ENCODE measurements at regions not wholly inside any gene's neighbourhood (a gene's known extent, or its start where the extent isn't known, plus 50 kb on each side); places are given as distances from the start of the nearest gene placed in this dataset.

- 87 to 96% methylated on average over 4 of the region's 4 CpGs for WGBS, 2 donors
- Histone ChIP-seq H3K4me1 (no peaks in the 10 kb centered on the region), H3K4me3 (replicated peaks in 1 of 3) (no peak overlapping the region), H3K27me3 (no peaks in the 10 kb centered on the region), H3K9me3 (no peaks in the 10 kb centered on the region), H3K36me3 (no peaks in the 10 kb centered on the region), H3K27ac (no peak overlapping the region)
- TF ChIP-seq POLR2A (IDR thresholded peaks at IDR 0.05) (no peak), CTCF (IDR thresholded peaks at IDR 0.05) (no peak)
- no peak for DNase-seq
- intact Hi-C loops (cut with DNase I), result no loop called here
Measured at GRCh38 chr5:74956278-74956677, 90.1 kb upstream of the FAM169A start.

DNA sequence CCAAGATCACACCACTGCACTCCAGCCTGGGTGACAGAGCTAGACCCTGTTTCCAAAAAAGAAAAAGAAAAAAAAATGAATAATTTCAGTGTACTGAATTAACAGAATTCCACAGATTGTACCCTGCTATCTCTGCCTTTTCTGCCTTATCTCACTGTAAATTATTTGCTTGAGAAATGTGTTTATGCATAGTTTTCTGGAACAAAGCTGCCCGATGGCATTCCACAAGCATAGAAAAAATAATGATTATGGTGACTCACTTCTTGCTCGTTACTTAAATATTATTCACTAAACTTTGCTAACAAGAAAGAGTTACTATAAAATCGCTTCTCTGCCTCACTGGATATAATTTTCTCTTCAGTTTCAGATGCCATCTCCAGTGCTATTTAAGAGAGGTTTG is 88.7 kb upstream of the FAM169A start:
- no peaks in the 10 kb centered on the region for H3K9me3 ChIP-seq
- H3K27ac ChIP-seq, result no peak overlapping the region
- no peaks in the 10 kb centered on the region for H3K36me3 ChIP-seq
- H3K4me1 ChIP-seq, result no peaks in the 10 kb centered on the region
- H3K4me3 ChIP-seq (replicated peaks in 1 of 3), result no peak overlapping the region
- WGBS, 2 donors, result 83 to 92% methylated on average over 3 of the region's 3 CpGs
- no peak for DNase-seq
- no peak for TF ChIP-seq CTCF (IDR thresholded peaks at IDR 0.05)
- TF ChIP-seq POLR2A (IDR thresholded peaks at IDR 0.05), result no peak
- intact Hi-C loops (cut with DNase I), result no loop called here
- H3K27me3 ChIP-seq, result no peaks in the 10 kb centered on the region

DNA sequence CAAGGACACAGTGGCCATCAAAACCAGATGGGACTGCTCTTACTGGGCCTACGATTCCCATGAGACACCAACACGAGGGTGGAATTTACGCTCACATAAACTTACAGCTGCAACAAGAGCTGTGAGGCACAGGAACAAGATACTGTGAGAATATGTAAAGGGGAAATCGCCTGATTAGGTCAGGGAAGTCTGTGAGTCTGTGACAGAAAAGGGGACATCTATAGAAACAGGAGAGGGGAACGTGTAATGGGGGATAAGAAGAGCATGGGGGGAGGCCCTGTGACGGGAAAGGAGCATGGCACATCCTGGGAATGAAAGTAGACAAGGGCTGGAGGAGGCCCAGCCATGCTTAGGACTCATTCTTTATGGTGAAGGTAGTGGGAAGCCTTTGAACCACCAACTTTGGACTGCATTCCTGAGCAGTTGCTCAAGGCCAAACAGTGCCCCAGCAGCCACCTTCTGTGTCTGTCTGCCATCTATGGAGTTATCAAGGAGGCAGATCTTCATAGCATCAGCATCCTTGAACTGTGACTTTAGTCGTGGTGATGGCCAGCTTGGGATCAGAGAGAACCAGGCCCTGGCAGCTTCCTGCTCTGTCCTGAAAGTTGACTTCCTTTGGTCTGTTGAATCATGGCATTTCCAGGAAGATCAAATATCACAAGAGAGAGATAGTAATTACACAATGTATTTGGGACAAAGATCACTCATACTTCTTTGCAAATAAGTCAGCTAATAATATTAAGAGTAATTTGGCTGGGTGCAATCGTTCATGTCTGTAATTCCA is 87.9 kb upstream of the FAM169A start:
- H3K27me3 ChIP-seq, result no peaks in the 10 kb centered on the region
- H3K4me1 ChIP-seq, result no peaks in the 10 kb centered on the region
- no peaks in the 10 kb centered on the region for H3K36me3 ChIP-seq
- WGBS, 2 donors, result 76 to 79% methylated on average over 8 of the region's 8 CpGs
- TF ChIP-seq POLR2A (IDR thresholded peaks at IDR 0.05) (no peak), CTCF (IDR thresholded peaks at IDR 0.05) (no peak)
- intact Hi-C loops (cut with DNase I), result no loop called here
- DNase-seq, result no peak
- H3K4me3 ChIP-seq (replicated peaks in 1 of 3), result no peak overlapping the region
- H3K9me3 ChIP-seq, result no peaks in the 10 kb centered on the region
- H3K27ac ChIP-seq, result no peak overlapping the region

- H3K4me1 ChIP-seq, result no peaks in the 10 kb centered on the region
- H3K36me3 ChIP-seq, result no peaks in the 10 kb centered on the region
- 96 to 100% methylated on average over 5 of the region's 5 CpGs for WGBS, 2 donors
- H3K4me3 ChIP-seq (replicated peaks in 1 of 3), result no peak overlapping the region
- intact Hi-C loops (cut with DNase I), result no loop called here
- H3K27ac ChIP-seq, result no peak overlapping the region
- DNase-seq, result no peak
- H3K27me3 ChIP-seq, result no peaks in the 10 kb centered on the region
- no peaks in the 10 kb centered on the region for H3K9me3 ChIP-seq
- TF ChIP-seq CTCF (IDR thresholded peaks at IDR 0.05) (no peak), POLR2A (IDR thresholded peaks at IDR 0.05) (no peak)
Measured at GRCh38 chr5:74953554-74953936, 87.4 kb upstream of the FAM169A start.

GRCh38 chr5:74952406-74952805 is 86.2 kb upstream of the FAM169A start:
- intact Hi-C loops (cut with DNase I), result no loop called here
- TF ChIP-seq POLR2A (IDR thresholded peaks at IDR 0.05), result no peak
- TF ChIP-seq CTCF (IDR thresholded peaks at IDR 0.05), result no peak
- H3K27ac ChIP-seq, result no peak overlapping the region
- no peak overlapping the region for H3K4me3 ChIP-seq (replicated peaks in 1 of 3)
- no peaks in the 10 kb centered on the region for H3K4me1 ChIP-seq
- no peaks in the 10 kb centered on the region for H3K9me3 ChIP-seq
- no peaks in the 10 kb centered on the region for H3K36me3 ChIP-seq
- DNase-seq, result no peak
- 59 to 66% methylated on average over 4 of the region's 4 CpGs for WGBS, 2 donors
- no peaks in the 10 kb centered on the region for H3K27me3 ChIP-seq

Data from thyroid gland (tissue), 4 donors.